PC-9 (cell line): ENCODE measurements at regions not wholly inside any gene's neighbourhood (a gene's known extent, or its start where the extent isn't known, plus 50 kb on each side); places are given as distances from the start of the nearest gene placed in this dataset.
"Not testable (repeated sequence)": the region's sequence is repeated elsewhere in the genome, so short reads cannot be mapped to it uniquely, and the experiment has no call there.

ENCODE experiments used
- BruUV-seq: library from RNA; stranded (reverse); fragments of 400-500 nt; replicated peaks from 2 replicates; lab custom pipeline; 2021; lab: Mats Ljungman, UMichigan
- CTCF ChIA-PET: fragments of 300-600 bp; sonication (Branson Sonifier 250); formaldehyde crosslinking; loops from one replicate; lab custom pipeline; 2022; ENCODE audit warnings: antibody characterized with exemption; lab: Charles Lee
- POLR2A ChIA-PET: fragments of 300-600 bp; sonication (Branson Sonifier 250); formaldehyde crosslinking; loops from one replicate; lab custom pipeline; 2022; ENCODE audit warnings: antibody characterized with exemption; ENCODE audit not compliant: unreplicated experiment; lab: Charles Lee
- DNase-seq, 2 experiments: peaks; one replicate each; pipeline versions ENCODE4 v3.0.0 to v3.0.0-alpha.2; 2015 to 2022; ENCODE audit warnings: mixed read lengths in 1 of 2
- H2AFZ ChIP-seq: fragments of 200-600 bp; sonication (generic); 2 replicates; pipeline ENCODE4 v1.8.1; 2017; ENCODE audit warnings: antibody characterized with exemption
- H3F3A ChIP-seq: fragments of 200-600 bp; sonication (generic); 2 replicates; pipeline ENCODE4 v1.8.1; 2017; ENCODE audit warnings: antibody characterized with exemption, mild to moderate bottlenecking, low read depth; ENCODE audit not compliant: insufficient read depth
- H3K27ac ChIP-seq: fragments of 200-600 bp; sonication (generic); 2 replicates; pipeline ENCODE4 v1.6.1; 2016; ENCODE audit warnings: mixed run types
- H3K27me3 ChIP-seq: fragments of 200-600 bp; sonication (generic); 2 replicates; pipeline ENCODE4 v1.6.1; 2016; ENCODE audit warnings: low read depth, mixed run types; ENCODE audit not compliant: insufficient read depth
- H3K36me3 ChIP-seq: fragments of 200-600 bp; sonication (generic); 2 replicates; pipeline ENCODE4 v1.6.1; 2016; ENCODE audit warnings: low read depth, mixed run types
- H3K4me1 ChIP-seq: fragments of 200-600 bp; sonication (generic); replicated peaks from 2 replicates; pipeline ENCODE4 v1.6.1; 2016; ENCODE audit warnings: mixed run types; ENCODE audit not compliant: insufficient read depth
- H3K4me2 ChIP-seq: fragments of 200-600 bp; sonication (generic); 2 replicates; pipeline ENCODE4 v1.6.1; 2017; ENCODE audit warnings: mixed run types
- H3K4me3 ChIP-seq: fragments of 200-600 bp; sonication (generic); 2 replicates; pipeline ENCODE4 v1.6.1; 2016; ENCODE audit warnings: mixed run types
- H3K79me2 ChIP-seq: fragments of 200-600 bp; sonication (generic); 2 replicates; pipeline ENCODE4 v1.6.1; 2017; ENCODE audit warnings: low read depth, mixed run types
- H3K9me2 ChIP-seq: fragments of 200-600 bp; sonication (generic); 2 replicates; pipeline ENCODE4 v1.8.1; 2017; ENCODE audit warnings: mild to moderate bottlenecking; ENCODE audit not compliant: insufficient read depth
- H3K9me3 ChIP-seq: fragments of 200-600 bp; sonication (generic); 2 replicates; pipeline ENCODE4 v1.8.1; 2016; ENCODE audit warnings: low read depth; ENCODE audit not compliant: insufficient read depth
- H4K20me1 ChIP-seq: fragments of 200-600 bp; sonication (generic); 2 replicates; pipeline ENCODE4 v1.8.1; 2017; ENCODE audit not compliant: insufficient read depth
- EZH2 ChIP-seq: fragments of 200-600 bp; sonication (generic); IDR thresholded peaks from 2 replicates; pipeline ENCODE4 v1.8.0; 2017; ENCODE audit warnings: antibody characterized with exemption, low read depth
- intact Hi-C: fragments of 100-400 bp; cut with micrococcal nuclease; formaldehyde crosslinking; loops from one replicate; pipeline ENCODE4 v1.10.0; 2022; ENCODE audit not compliant: unreplicated experiment
- TF ChIP-seq, protein P1 (sequence below): fragments of 200-600 bp; sonication (generic); conservative IDR thresholded peaks from 2 replicates; pipeline ENCODE4 v1.6.1; 2017; ENCODE audit warnings: mixed run types, antibody characterized with exemption, mild to moderate bottlenecking, moderate library complexity

DNA sequence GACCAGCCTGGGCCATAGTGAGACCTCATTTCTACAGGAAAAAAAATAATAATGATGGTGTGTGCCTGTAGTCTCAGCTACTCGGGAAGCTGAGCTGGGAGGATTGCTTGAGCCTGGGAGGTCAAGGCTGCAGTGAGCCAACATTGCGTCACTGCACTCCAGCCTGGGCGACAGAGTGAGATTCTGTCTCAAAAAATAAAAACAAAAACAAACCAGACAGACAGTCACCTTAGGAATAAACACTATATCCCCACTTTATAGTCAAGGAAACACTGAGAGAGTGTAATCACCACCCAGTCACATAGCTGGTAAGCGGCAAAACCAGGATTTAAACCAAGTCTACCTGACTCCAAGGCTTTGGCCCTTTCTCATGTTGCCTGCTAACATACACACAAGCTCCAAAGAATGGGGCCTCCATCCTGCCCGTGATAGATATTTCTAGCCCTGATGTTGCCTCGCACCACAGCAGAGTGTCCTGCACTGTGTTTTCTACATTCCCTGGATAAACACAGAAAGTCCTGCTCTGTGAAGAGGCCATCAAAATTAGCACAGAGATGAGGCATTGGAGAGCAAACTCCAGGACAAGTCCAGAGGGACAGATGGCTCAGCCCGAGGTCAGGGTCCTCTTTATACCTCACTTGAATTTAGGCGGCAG lies 66.1 kb upstream of the SMURF2 start:
- no peaks in the 10 kb centered on the region for H3K27me3 ChIP-seq
- ChIA-PET POLR2A (interaction anchor here (0.6 kb wide), 1 partner anchor 207 kb away, joined by 5 read pairs; no protein-coding TSS in a partner anchor), CTCF (no interaction called here)
- H3F3A ChIP-seq = no peaks in the 10 kb centered on the region
- H2AFZ ChIP-seq = no peak overlapping the region
- H3K4me3 ChIP-seq = no peak overlapping the region
- no peak for DNase-seq
- H3K9me2 ChIP-seq = no peaks in the 10 kb centered on the region
- no peaks in the 10 kb centered on the region for H3K79me2 ChIP-seq
- no TSS peak for BruUV-seq
- H3K4me2 ChIP-seq = no peak overlapping the region
- no peaks in the 10 kb centered on the region for H4K20me1 ChIP-seq
- TF ChIP-seq, protein P1, sequence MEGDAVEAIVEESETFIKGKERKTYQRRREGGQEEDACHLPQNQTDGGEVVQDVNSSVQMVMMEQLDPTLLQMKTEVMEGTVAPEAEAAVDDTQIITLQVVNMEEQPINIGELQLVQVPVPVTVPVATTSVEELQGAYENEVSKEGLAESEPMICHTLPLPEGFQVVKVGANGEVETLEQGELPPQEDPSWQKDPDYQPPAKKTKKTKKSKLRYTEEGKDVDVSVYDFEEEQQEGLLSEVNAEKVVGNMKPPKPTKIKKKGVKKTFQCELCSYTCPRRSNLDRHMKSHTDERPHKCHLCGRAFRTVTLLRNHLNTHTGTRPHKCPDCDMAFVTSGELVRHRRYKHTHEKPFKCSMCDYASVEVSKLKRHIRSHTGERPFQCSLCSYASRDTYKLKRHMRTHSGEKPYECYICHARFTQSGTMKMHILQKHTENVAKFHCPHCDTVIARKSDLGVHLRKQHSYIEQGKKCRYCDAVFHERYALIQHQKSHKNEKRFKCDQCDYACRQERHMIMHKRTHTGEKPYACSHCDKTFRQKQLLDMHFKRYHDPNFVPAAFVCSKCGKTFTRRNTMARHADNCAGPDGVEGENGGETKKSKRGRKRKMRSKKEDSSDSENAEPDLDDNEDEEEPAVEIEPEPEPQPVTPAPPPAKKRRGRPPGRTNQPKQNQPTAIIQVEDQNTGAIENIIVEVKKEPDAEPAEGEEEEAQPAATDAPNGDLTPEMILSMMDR = no peak
- TF ChIP-seq EZH2 = no peak
- no peaks in the 10 kb centered on the region for H3K4me1 ChIP-seq
- no peaks in the 10 kb centered on the region for H3K36me3 ChIP-seq
- intact Hi-C loops = no loop called here
- no peak overlapping the region for H3K27ac ChIP-seq
- no peaks in the 10 kb centered on the region for H3K9me3 ChIP-seq

DNA sequence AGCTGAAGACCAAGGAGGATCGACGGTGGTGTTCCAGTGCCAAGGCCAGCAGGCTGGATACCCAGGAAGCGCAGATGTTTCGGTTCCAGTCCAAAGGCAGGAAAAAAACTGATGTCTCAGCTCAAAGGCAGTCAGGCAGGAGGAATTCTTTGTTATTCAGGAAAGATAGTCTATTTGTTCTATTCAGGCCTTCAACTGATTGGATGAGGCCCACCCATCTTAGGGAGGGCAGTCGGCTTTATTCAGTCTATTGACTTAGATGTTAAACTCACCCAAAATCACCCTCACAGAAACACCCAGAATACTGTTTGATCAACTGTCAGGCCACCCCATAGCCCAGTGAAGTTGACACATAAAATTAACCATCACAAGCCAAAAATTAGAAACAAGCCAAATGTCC lies 63.9 kb upstream of the SMURF2 start:
- H3K27me3 ChIP-seq, H3K4me3 ChIP-seq, H3K79me2 ChIP-seq, BruUV-seq, H3K9me2 ChIP-seq, DNase-seq, intact Hi-C loops, H3K4me2 ChIP-seq, H3K36me3 ChIP-seq, H2AFZ ChIP-seq, H4K20me1 ChIP-seq, H3F3A ChIP-seq, H3K4me1 ChIP-seq, H3K9me3 ChIP-seq, H3K27ac ChIP-seq: not testable (repeated sequence)
- POLR2A ChIA-PET = interaction anchor here (0.6 kb wide), 1 partner anchor 13 kb away, joined by 3 read pairs; no protein-coding TSS in a partner anchor
- CTCF ChIA-PET = interaction anchor here (0.7 kb wide), 1 partner anchor 212 kb away, joined by 5 read pairs; no protein-coding TSS in a partner anchor

DNA sequence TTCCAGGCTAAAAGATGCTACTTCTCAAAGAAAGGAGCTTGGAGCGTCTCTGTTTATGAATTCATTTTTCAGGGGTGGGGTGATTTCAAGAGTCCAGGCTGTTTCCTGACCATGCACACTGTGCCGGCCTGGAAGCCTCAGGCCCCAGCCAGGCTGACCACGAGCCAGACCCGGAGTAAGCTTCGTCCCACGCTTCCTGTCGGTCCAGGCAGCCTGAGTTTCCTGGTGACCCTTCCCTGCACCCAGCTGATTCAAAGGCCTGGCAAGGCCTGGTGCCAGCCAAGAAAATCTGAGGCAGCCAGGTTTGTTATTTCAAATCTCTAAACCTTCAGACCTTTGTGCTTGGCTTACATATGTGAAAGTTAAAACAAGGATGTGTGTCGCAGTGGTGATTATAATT lies 62.1 kb upstream of the SMURF2 start:
- H4K20me1 ChIP-seq, H3F3A ChIP-seq, intact Hi-C loops, H3K4me1 ChIP-seq, H2AFZ ChIP-seq, H3K79me2 ChIP-seq, H3K27ac ChIP-seq, H3K4me2 ChIP-seq, H3K4me3 ChIP-seq, BruUV-seq, H3K27me3 ChIP-seq, H3K9me3 ChIP-seq, H3K9me2 ChIP-seq, H3K36me3 ChIP-seq: not testable (repeated sequence)
- CTCF ChIA-PET = interaction anchor here (0.5 kb wide), 1 partner anchor 241 kb away, joined by 3 read pairs; no protein-coding TSS in a partner anchor
- POLR2A ChIA-PET = interaction anchor here (0.6 kb wide), 1 partner anchor 15 kb away, joined by 5 read pairs; no protein-coding TSS in a partner anchor
- DNase-seq = peak in 1 of 2 experiments; percentile 29

DNA sequence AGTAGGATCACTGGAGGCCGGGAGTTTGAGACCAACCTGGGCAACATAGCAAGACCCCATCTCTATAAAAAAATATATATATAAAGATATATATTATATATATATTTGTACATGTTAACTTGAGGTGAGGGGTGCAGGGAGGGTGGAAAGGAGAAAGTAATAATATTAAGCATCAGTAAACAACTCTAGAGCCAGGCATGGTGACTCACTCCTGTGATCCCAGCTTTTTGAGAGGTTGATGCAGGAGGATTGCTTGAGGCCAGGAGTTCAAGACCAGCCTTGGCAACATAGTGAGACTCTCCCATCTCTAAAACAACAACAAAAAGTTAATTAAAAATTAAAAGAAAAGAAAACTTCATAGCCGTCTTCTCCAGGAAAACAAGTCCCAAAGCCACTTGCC lies 61.7 kb upstream of the SMURF2 start:
- H4K20me1 ChIP-seq = no peaks in the 10 kb centered on the region
- H3K79me2 ChIP-seq = no peaks in the 10 kb centered on the region
- no TSS peak for BruUV-seq
- H3K9me3 ChIP-seq = no peaks in the 10 kb centered on the region
- TF ChIP-seq EZH2 = no peak
- TF ChIP-seq, protein P1 = no peak
- intact Hi-C loops = no loop called here
- H3K4me2 ChIP-seq = no peak overlapping the region
- H3K27me3 ChIP-seq = no peaks in the 10 kb centered on the region
- no peaks in the 10 kb centered on the region for H3K36me3 ChIP-seq
- no peak overlapping the region for H3K27ac ChIP-seq
- H3K9me2 ChIP-seq = no peaks in the 10 kb centered on the region
- CTCF ChIA-PET = interaction anchor here (0.6 kb wide), 1 partner anchor 97 kb away, joined by 13 read pairs; no protein-coding TSS in a partner anchor
- H3F3A ChIP-seq = no peaks in the 10 kb centered on the region; the same call in 1 of the 2 replicates
- no peak for DNase-seq
- no peak overlapping the region for H2AFZ ChIP-seq
- no peaks in the 10 kb centered on the region for H3K4me1 ChIP-seq
- no peak overlapping the region for H3K4me3 ChIP-seq
- POLR2A ChIA-PET = no interaction called here

DNA sequence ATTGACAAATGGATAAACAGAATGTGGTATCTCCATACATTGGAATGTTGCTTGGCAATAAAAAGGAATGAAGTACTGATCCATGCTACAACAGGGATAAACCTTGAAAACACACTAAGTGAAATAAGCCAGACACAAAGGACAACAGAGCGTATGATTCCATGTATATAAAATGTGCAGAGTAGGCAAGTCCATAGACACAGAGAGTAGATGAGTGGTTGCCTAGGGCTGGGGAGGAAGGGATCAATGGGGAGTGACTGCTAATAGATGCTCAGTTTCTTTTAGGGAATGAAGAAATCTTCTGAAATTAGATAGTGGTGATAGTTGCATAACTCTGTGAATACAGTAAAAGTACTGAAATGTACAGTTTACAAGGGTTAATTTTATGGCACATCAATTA lies 59.4 kb upstream of the SMURF2 start:
- H3K79me2 ChIP-seq, CTCF ChIA-PET, H3K36me3 ChIP-seq, H3K27me3 ChIP-seq, H3K9me2 ChIP-seq, H3K4me2 ChIP-seq, H4K20me1 ChIP-seq, DNase-seq, H3F3A ChIP-seq, H2AFZ ChIP-seq, POLR2A ChIA-PET, intact Hi-C loops, H3K9me3 ChIP-seq, H3K4me1 ChIP-seq, H3K4me3 ChIP-seq, H3K27ac ChIP-seq, BruUV-seq: not testable (repeated sequence)

DNA sequence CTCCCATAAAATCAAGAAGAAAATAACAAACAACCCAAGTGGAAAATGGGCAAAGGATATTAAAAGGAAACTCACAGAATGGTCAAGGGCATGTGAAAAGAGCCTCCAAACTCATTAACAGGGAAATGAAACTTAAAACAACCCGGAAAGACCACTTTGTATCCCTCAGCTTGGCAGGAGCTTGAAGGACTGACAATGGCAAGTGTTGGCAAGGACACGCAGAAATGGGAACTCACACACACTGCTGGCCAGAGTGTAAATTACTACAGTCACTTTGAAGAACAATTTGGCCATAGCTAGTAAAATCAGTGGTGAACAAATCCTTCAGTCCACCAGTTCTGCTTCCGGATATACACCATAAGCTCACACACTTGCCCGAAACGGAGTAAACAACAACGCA lies 58.1 kb upstream of the SMURF2 start:
- DNase-seq, H3F3A ChIP-seq, H3K4me1 ChIP-seq, BruUV-seq, CTCF ChIA-PET, H3K36me3 ChIP-seq, H3K27me3 ChIP-seq, H3K4me2 ChIP-seq, H4K20me1 ChIP-seq, H3K9me2 ChIP-seq, intact Hi-C loops, H3K9me3 ChIP-seq, POLR2A ChIA-PET, H3K27ac ChIP-seq, H3K4me3 ChIP-seq, H2AFZ ChIP-seq, H3K79me2 ChIP-seq: not testable (repeated sequence)
